ENCODE measurements at regions not wholly inside any gene's neighbourhood (a gene's known extent, or its start where the extent isn't known, plus 50 kb on each side); places are given as distances from the start of the nearest gene placed in this dataset.
A peak's percentile ranks its signal among the peaks of the same experiment; 100 is the strongest.

DNA sequence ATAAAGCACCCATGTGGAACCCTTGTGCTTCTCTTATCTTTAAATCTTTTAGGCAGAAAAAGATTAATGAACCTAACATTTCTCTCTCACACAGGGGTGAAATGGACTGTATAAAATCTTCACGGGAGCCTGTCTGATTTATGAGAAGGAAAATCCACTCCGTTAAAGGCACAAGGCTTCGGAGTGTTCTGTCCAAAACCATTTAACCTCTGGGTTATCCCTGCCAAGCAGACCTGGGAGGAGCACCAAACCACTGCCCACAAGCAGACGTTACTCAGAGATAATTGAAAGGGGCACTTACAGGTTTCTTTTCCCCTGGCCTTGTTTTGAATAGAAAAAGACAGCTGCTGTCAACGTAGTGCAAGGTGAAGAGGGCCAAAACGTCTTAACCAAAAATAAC, 184.4 kb upstream of the DOK6 start:
- Histone ChIP-seq H4K5ac (ENCODE audit: low read length) (no peak overlapping the region), H2AK5ac (ENCODE audit: low read length) (no peak overlapping the region), H3K56ac (ENCODE audit: low read length) (no peak overlapping the region), H2BK120ac (ENCODE audit: low read depth, low read length) (peak overlapping the region; percentile 73), H2BK5ac (ENCODE audit: low read length) (no peak overlapping the region), H3K79me2 (ENCODE audit: control insufficient read depth, insufficient read depth, low read length) (no peaks in the 10 kb centered on the region), H3K4ac (ENCODE audit: low read depth, low read length) (no peak overlapping the region), H4K8ac (ENCODE audit: low read depth, low read length) (no peak overlapping the region), H3K4me2 (ENCODE audit: low read length) (no peak overlapping the region), H3K36me3 (ENCODE audit: control insufficient read depth, insufficient read depth, low read length) (no peaks in the 10 kb centered on the region), H3K27ac (ENCODE audit: low read depth, low read length) (no peak overlapping the region), H2BK15ac (replicated peaks; ENCODE audit: low read depth) (no peak overlapping the region), H3K4me1 (ENCODE audit: control insufficient read depth, low read depth, low read length) (no peaks in the 10 kb centered on the region), H3K9ac (ENCODE audit: low read length) (no peak overlapping the region), H3K27me3 (ENCODE audit: insufficient read depth, low read length, poor library complexity) (no peaks in the 10 kb centered on the region), H3K23ac (ENCODE audit: low read length) (no peak overlapping the region), H3K79me1 (ENCODE audit: low read length) (no peaks in the 10 kb centered on the region), H3K18ac (ENCODE audit: low read length) (no peak overlapping the region), H3K4me3 (ENCODE audit: low read length) (no peak overlapping the region)
- WGBS (ENCODE audit: extremely low coverage, insufficient coverage, low lambda C conversion rate), result no CpG with 5 or more reads among the region's 6 CpGs
- no peak for DNase-seq

DNA sequence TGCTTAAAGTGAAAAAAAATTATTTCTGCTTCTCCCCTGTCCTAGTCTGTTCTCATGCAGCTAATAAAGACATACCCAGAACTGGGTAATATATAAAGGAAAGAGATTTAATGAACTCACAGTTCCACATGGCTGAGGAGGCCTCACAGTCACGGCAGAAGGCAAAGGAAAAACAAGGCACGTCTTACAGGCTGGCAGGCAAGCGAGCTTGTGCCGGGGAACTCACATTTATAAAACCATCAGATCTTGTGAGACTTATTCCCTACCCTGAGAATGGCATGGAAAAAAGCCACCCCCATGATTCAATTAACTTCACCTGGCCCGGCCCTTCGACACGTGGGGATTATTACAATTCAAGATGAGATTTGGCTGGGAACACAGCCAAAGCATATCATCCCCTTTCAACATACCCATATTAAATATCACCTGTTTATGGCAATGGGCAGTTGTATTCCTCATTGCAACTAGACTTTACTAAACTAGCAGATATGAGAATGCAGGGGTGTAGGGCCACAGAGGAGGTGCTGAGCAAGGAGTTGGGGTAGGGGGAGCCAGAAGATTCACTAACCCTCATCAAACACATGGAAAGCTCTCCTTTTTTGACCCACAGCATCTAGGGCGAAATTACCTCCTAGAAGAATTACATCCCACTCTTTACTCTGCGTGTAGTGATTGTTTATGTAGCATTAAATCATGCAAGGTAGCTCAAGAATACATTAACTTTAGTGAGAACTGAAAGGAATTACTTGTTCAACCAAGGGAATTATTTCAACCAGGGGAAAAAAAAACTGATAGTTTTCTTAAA, 183.3 kb upstream of the DOK6 start:
- WGBS (ENCODE audit: extremely low coverage, insufficient coverage, low lambda C conversion rate), result no CpG with 5 or more reads among the region's 9 CpGs
- H2BK5ac ChIP-seq (ENCODE audit: low read length), result no peak overlapping the region
- H3K27me3 ChIP-seq (ENCODE audit: insufficient read depth, low read length, poor library complexity), result no peaks in the 10 kb centered on the region
- no peak overlapping the region for H2BK120ac ChIP-seq (ENCODE audit: low read depth, low read length)
- no peak overlapping the region for H3K4me3 ChIP-seq (ENCODE audit: low read length)
- H3K9ac ChIP-seq (ENCODE audit: low read length), result no peak overlapping the region
- no peak overlapping the region for H3K4me2 ChIP-seq (ENCODE audit: low read length)
- no peak overlapping the region for H3K23ac ChIP-seq (ENCODE audit: low read length)
- no peaks in the 10 kb centered on the region for H3K79me1 ChIP-seq (ENCODE audit: low read length)
- no peaks in the 10 kb centered on the region for H3K36me3 ChIP-seq (ENCODE audit: control insufficient read depth, insufficient read depth, low read length)
- no peaks in the 10 kb centered on the region for H3K79me2 ChIP-seq (ENCODE audit: control insufficient read depth, insufficient read depth, low read length)
- no peak overlapping the region for H4K8ac ChIP-seq (ENCODE audit: low read depth, low read length)
- DNase-seq, result no peak
- H3K4me1 ChIP-seq (ENCODE audit: control insufficient read depth, low read depth, low read length), result no peaks in the 10 kb centered on the region
- no peak overlapping the region for H3K56ac ChIP-seq (ENCODE audit: low read length)
- H3K4ac ChIP-seq (ENCODE audit: low read depth, low read length), result no peak overlapping the region
- H4K5ac ChIP-seq (ENCODE audit: low read length), result no peak overlapping the region
- H3K27ac ChIP-seq (ENCODE audit: low read depth, low read length), result no peak overlapping the region
- no peak overlapping the region for H3K18ac ChIP-seq (ENCODE audit: low read length)
- no peak overlapping the region for H2AK5ac ChIP-seq (ENCODE audit: low read length)
- H2BK15ac ChIP-seq (replicated peaks; ENCODE audit: low read depth), result no peak overlapping the region

DNA sequence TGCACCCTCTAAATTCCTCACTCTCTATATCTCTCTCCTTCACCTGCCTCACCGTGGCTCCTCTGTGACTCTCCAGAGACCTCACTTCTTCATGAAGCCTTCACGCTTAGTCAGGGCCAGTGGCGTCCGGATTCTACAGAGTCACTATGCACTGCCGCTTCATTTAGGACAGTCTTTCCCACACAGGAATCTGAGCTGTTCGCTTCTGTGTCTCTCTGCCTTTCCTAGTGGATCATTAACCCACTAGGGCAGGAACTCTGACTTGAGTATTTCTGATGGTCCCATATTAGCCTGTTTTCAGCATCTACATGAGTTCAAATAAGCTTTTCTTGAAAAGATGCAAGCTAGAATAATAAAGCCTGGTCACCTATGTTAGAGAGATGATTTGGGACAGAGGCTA, 180.2 kb upstream of the DOK6 start:
- Histone ChIP-seq H2BK15ac (replicated peaks; ENCODE audit: low read depth) (no peak overlapping the region), H3K79me1 (ENCODE audit: low read length) (no peaks in the 10 kb centered on the region), H3K4me3 (ENCODE audit: low read length) (no peak overlapping the region), H3K27me3 (ENCODE audit: insufficient read depth, low read length, poor library complexity) (no peaks in the 10 kb centered on the region), H3K4me1 (ENCODE audit: control insufficient read depth, low read depth, low read length) (no peaks in the 10 kb centered on the region), H3K18ac (ENCODE audit: low read length) (no peak overlapping the region), H4K8ac (ENCODE audit: low read depth, low read length) (no peak overlapping the region), H4K5ac (ENCODE audit: low read length) (no peak overlapping the region), H3K27ac (ENCODE audit: low read depth, low read length) (no peak overlapping the region), H3K23ac (ENCODE audit: low read length) (no peak overlapping the region), H3K56ac (ENCODE audit: low read length) (no peak overlapping the region), H3K4ac (ENCODE audit: low read depth, low read length) (no peak overlapping the region), H2BK120ac (ENCODE audit: low read depth, low read length) (no peak overlapping the region), H3K36me3 (ENCODE audit: control insufficient read depth, insufficient read depth, low read length) (no peaks in the 10 kb centered on the region), H3K79me2 (ENCODE audit: control insufficient read depth, insufficient read depth, low read length) (no peaks in the 10 kb centered on the region), H3K9ac (ENCODE audit: low read length) (no peak overlapping the region), H3K4me2 (ENCODE audit: low read length) (no peak overlapping the region), H2BK5ac (ENCODE audit: low read length) (no peak overlapping the region), H2AK5ac (ENCODE audit: low read length) (no peak overlapping the region)
- DNase-seq, result no peak
- WGBS (ENCODE audit: extremely low coverage, insufficient coverage, low lambda C conversion rate), result no CpG with 5 or more reads among the region's 6 CpGs

GRCh38 chr18:69222089-69222488, 178.6 kb upstream of the DOK6 start:
- no peak overlapping the region for H2BK120ac ChIP-seq (ENCODE audit: low read depth, low read length)
- H3K79me1 ChIP-seq (ENCODE audit: low read length), result no peaks in the 10 kb centered on the region
- H3K9ac ChIP-seq (ENCODE audit: low read length), result no peak overlapping the region
- no peak overlapping the region for H4K5ac ChIP-seq (ENCODE audit: low read length)
- no peak overlapping the region for H3K23ac ChIP-seq (ENCODE audit: low read length)
- no peak overlapping the region for H2BK15ac ChIP-seq (replicated peaks; ENCODE audit: low read depth)
- H3K56ac ChIP-seq (ENCODE audit: low read length), result no peak overlapping the region
- no peak for DNase-seq
- no peak overlapping the region for H3K4me3 ChIP-seq (ENCODE audit: low read length)
- H2BK5ac ChIP-seq (ENCODE audit: low read length), result no peak overlapping the region
- no peaks in the 10 kb centered on the region for H3K36me3 ChIP-seq (ENCODE audit: control insufficient read depth, insufficient read depth, low read length)
- no peaks in the 10 kb centered on the region for H3K79me2 ChIP-seq (ENCODE audit: control insufficient read depth, insufficient read depth, low read length)
- no peaks in the 10 kb centered on the region for H3K27me3 ChIP-seq (ENCODE audit: insufficient read depth, low read length, poor library complexity)
- H3K4me2 ChIP-seq (ENCODE audit: low read length), result no peak overlapping the region
- no peak overlapping the region for H2AK5ac ChIP-seq (ENCODE audit: low read length)
- H3K18ac ChIP-seq (ENCODE audit: low read length), result no peak overlapping the region
- no peak overlapping the region for H3K4ac ChIP-seq (ENCODE audit: low read depth, low read length)
- H4K8ac ChIP-seq (ENCODE audit: low read depth, low read length), result no peak overlapping the region
- no CpG with 5 or more reads among the region's 4 CpGs for WGBS (ENCODE audit: extremely low coverage, insufficient coverage, low lambda C conversion rate)
- H3K4me1 ChIP-seq (ENCODE audit: control insufficient read depth, low read depth, low read length), result no peaks in the 10 kb centered on the region
- no peak overlapping the region for H3K27ac ChIP-seq (ENCODE audit: low read depth, low read length)

GRCh38 chr18:69226971-69227370, 173.7 kb upstream of the DOK6 start:
- H4K8ac ChIP-seq (ENCODE audit: low read depth, low read length), result no peak overlapping the region

DNA sequence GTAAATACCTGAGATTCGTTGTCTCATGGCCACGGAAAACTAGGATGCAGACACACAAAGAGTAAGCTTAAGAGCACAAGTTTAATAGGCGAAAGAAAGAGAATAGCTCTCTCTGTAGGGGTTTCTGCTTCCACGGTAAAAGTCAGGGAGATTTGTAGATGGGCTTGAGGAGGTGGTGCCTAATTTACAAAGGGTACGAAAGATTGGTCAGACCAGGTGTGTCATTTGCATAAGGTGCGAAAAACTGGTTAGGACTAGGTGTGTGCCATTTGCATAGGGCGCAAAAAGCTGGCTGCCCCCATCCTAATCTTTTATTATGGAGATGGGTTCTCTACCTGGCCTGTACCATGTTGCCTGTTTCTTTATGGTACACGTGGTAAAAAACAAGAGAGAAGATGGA, 170.5 kb upstream of the DOK6 start:
- Histone ChIP-seq H3K23ac (ENCODE audit: low read length) (no peak overlapping the region), H3K4ac (ENCODE audit: low read depth, low read length) (no peak overlapping the region), H3K27ac (ENCODE audit: low read depth, low read length) (no peak overlapping the region), H2AK5ac (ENCODE audit: low read length) (no peak overlapping the region), H3K79me2 (ENCODE audit: control insufficient read depth, insufficient read depth, low read length) (no peaks in the 10 kb centered on the region), H3K36me3 (ENCODE audit: control insufficient read depth, insufficient read depth, low read length) (no peaks in the 10 kb centered on the region), H3K4me2 (ENCODE audit: low read length) (no peak overlapping the region), H4K8ac (ENCODE audit: low read depth, low read length) (no peak overlapping the region), H2BK120ac (ENCODE audit: low read depth, low read length) (no peak overlapping the region), H3K9ac (ENCODE audit: low read length) (no peak overlapping the region), H3K27me3 (ENCODE audit: insufficient read depth, low read length, poor library complexity) (no peaks in the 10 kb centered on the region), H3K18ac (ENCODE audit: low read length) (no peak overlapping the region), H2BK15ac (replicated peaks; ENCODE audit: low read depth) (no peak overlapping the region), H3K4me1 (ENCODE audit: control insufficient read depth, low read depth, low read length) (no peaks in the 10 kb centered on the region), H3K79me1 (ENCODE audit: low read length) (no peaks in the 10 kb centered on the region), H3K56ac (ENCODE audit: low read length) (no peak overlapping the region), H4K5ac (ENCODE audit: low read length) (no peak overlapping the region), H3K4me3 (ENCODE audit: low read length) (no peak overlapping the region), H2BK5ac (ENCODE audit: low read length) (no peak overlapping the region)
- no peak for DNase-seq
- no CpG with 5 or more reads among the region's 8 CpGs for WGBS (ENCODE audit: extremely low coverage, insufficient coverage, low lambda C conversion rate)

More at GRCh38 chr18:69226971-69227370, 173.7 kb upstream of the DOK6 start:
- Histone ChIP-seq H3K79me1 (ENCODE audit: low read length) (no peaks in the 10 kb centered on the region), H3K9ac (ENCODE audit: low read length) (no peak overlapping the region), H3K4ac (ENCODE audit: low read depth, low read length) (no peak overlapping the region), H2BK15ac (replicated peaks; ENCODE audit: low read depth) (no peak overlapping the region), H2AK5ac (ENCODE audit: low read length) (no peak overlapping the region), H3K4me3 (ENCODE audit: low read length) (no peak overlapping the region), H3K4me2 (ENCODE audit: low read length) (no peak overlapping the region), H3K56ac (ENCODE audit: low read length) (no peak overlapping the region), H3K79me2 (ENCODE audit: control insufficient read depth, insufficient read depth, low read length) (no peaks in the 10 kb centered on the region), H2BK120ac (ENCODE audit: low read depth, low read length) (no peak overlapping the region), H4K5ac (ENCODE audit: low read length) (no peak overlapping the region), H3K27me3 (ENCODE audit: insufficient read depth, low read length, poor library complexity) (no peaks in the 10 kb centered on the region), H3K4me1 (ENCODE audit: control insufficient read depth, low read depth, low read length) (no peaks in the 10 kb centered on the region), H3K23ac (ENCODE audit: low read length) (no peak overlapping the region), H2BK5ac (ENCODE audit: low read length) (no peak overlapping the region), H3K36me3 (ENCODE audit: control insufficient read depth, insufficient read depth, low read length) (no peaks in the 10 kb centered on the region), H3K27ac (ENCODE audit: low read depth, low read length) (no peak overlapping the region), H3K18ac (ENCODE audit: low read length) (no peak overlapping the region)
- DNase-seq, result no peak
- no CpG with 5 or more reads among the region's 1 CpG for WGBS (ENCODE audit: extremely low coverage, insufficient coverage, low lambda C conversion rate)
